OCI-LY1 (cell line): ENCODE measurements at regions not wholly inside any gene's neighbourhood (a gene's known extent, or its start where the extent isn't known, plus 50 kb on each side); places are given as distances from the start of the nearest gene placed in this dataset.

Source experiments
- EZH2 ChIP-seq: fragments of 200-600 bp; sonication (generic), shearing (Covaris generic); IDR thresholded peaks from 2 replicates; pipeline ENCODE4 v1.8.0; 2017; ENCODE audit warnings: borderline replicate concordance, mixed run types, mild to moderate bottlenecking, antibody characterized with exemption, low read length, moderate library complexity, mixed read lengths
- TF ChIP-seq, protein P1 (sequence below): fragments of 200-600 bp; sonication (generic), shearing (Covaris generic); IDR thresholded peaks from 2 replicates; pipeline ENCODE4 v1.5.1; 2017; ENCODE audit warnings: mild to moderate bottlenecking, antibody characterized with exemption, low read length, moderate library complexity, mixed read lengths

DNA sequence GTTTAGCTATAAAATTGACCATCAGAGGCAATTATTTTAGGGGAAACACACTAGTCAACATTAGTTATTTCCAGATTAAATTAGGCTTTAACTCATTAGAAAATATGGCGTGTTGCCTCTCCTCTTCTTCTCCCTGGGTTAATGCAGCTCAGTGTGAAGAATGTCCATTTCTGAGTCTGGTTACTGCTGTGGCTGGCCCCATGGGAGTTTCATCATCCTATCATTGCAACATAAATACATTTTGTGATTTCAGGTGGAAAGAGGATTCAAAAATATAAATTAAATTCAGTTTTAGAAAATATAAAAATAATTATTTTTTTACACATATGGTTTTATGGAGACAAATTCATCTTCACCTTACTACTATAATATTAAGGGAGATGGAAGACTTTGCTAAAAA lies 288.5 kb upstream of the ARSJ start:
- TF ChIP-seq, protein P1, sequence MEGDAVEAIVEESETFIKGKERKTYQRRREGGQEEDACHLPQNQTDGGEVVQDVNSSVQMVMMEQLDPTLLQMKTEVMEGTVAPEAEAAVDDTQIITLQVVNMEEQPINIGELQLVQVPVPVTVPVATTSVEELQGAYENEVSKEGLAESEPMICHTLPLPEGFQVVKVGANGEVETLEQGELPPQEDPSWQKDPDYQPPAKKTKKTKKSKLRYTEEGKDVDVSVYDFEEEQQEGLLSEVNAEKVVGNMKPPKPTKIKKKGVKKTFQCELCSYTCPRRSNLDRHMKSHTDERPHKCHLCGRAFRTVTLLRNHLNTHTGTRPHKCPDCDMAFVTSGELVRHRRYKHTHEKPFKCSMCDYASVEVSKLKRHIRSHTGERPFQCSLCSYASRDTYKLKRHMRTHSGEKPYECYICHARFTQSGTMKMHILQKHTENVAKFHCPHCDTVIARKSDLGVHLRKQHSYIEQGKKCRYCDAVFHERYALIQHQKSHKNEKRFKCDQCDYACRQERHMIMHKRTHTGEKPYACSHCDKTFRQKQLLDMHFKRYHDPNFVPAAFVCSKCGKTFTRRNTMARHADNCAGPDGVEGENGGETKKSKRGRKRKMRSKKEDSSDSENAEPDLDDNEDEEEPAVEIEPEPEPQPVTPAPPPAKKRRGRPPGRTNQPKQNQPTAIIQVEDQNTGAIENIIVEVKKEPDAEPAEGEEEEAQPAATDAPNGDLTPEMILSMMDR, result no peak
- TF ChIP-seq EZH2, result no peak
